Natural killer cell (primary cell): ENCODE measurements at regions not wholly inside any gene's neighbourhood (a gene's known extent, or its start where the extent isn't known, plus 50 kb on each side); places are given as distances from the start of the nearest gene placed in this dataset.

Experiments
- ATAC-seq, 3 donors: fragments of 150-1000 bp in 2 of 3; fragments of 200-7000 bp in 1 of 3; cut with Tn5 transposase; 1 replicate in 1 of 3; 2 replicates in 2 of 3; pipeline ENCODE4 v1.10.0; 2021; ENCODE audit warnings: mild to moderate bottlenecking in 2 of 3, moderate library complexity in 2 of 3
- DNase-seq, 2 donors: peaks; one replicate each; pipeline versions ENCODE4 v3.0.0 to v3.0.0-alpha.2; 2013 to 2021; ENCODE audit warnings: mixed read lengths in 1 of 2
- H3K27ac ChIP-seq: one replicate; pipeline ENCODE4 v1.5.1; 2013; ENCODE audit warnings: mild to moderate bottlenecking, low read length
- H3K27me3 ChIP-seq: one replicate; pipeline ENCODE4 v1.6.1; 2013; ENCODE audit warnings: low read length; ENCODE audit not compliant: control insufficient read depth, insufficient read depth
- H3K36me3 ChIP-seq: one replicate; pipeline ENCODE4 v1.6.1; 2013; ENCODE audit warnings: low read length; ENCODE audit not compliant: control insufficient read depth, insufficient read depth
- H3K4me1 ChIP-seq: one replicate; pipeline ENCODE4 v1.6.1; 2013; ENCODE audit warnings: low read length; ENCODE audit not compliant: control insufficient read depth, insufficient read depth
- H3K4me3 ChIP-seq: one replicate; pipeline ENCODE4 v1.5.1; 2013; ENCODE audit warnings: low read length
- H3K9me3 ChIP-seq: one replicate; pipeline ENCODE4 v1.6.1; 2013; ENCODE audit warnings: low read length; ENCODE audit not compliant: control insufficient read depth, insufficient read depth
- H3K27ac Mint-ChIP-seq, 2 donors: one replicate each; pipeline ENCODE4 v1.8.0; 2022; ENCODE audit warnings: mild to moderate bottlenecking in 2 of 2, mixed read lengths in 2 of 2, moderate library complexity in 1 of 2
- H3K27me3 Mint-ChIP-seq, 2 donors: one replicate each; pipeline ENCODE4 v1.8.0; 2022; ENCODE audit warnings: low read depth in 2 of 2, mixed read lengths in 2 of 2
- H3K36me3 Mint-ChIP-seq: one replicate; pipeline ENCODE4 v1.8.0; 2022; ENCODE audit warnings: mixed read lengths
- H3K4me1 Mint-ChIP-seq, 2 donors: one replicate each; pipeline ENCODE4 v1.8.0; 2022; ENCODE audit warnings: mixed read lengths in 2 of 2
- H3K4me3 Mint-ChIP-seq: one replicate; pipeline ENCODE4 v1.8.0; 2022; ENCODE audit warnings: mild to moderate bottlenecking, moderate library complexity, mixed read lengths
- H3K9me3 Mint-ChIP-seq, 2 donors: one replicate each; pipeline ENCODE4 v1.8.0; 2022; ENCODE audit warnings: mixed read lengths in 2 of 2
- CTCF ChIP-seq: fragments of 200-600 bp; IDR thresholded peaks from one replicate; pipeline ENCODE4 v1.8.0; 2022; ENCODE audit warnings: antibody characterized with exemption
- WGBS: methylation state at CpG from one replicate; pipeline ENCODE4 v1.1.7; 2013; ENCODE audit warnings: missing lambda C conversion rate; ENCODE audit not compliant: insufficient coverage; 5-methylcytosine and 5-hydroxymethylcytosine counted together
- intact Hi-C: fragments of 100-400 bp; cut with micrococcal nuclease; formaldehyde crosslinking; loops from one replicate; pipeline ENCODE4 v1.14.2; 2022

- DNase-seq (no peak), ATAC-seq (no peak)
- H3K9me3 Mint-ChIP-seq = peaks cover 6 to 7% of the 10 kb centered on the region in 2 donors
- no peak overlapping the region for H3K4me3 Mint-ChIP-seq
- no peaks in the 10 kb centered on the region for H3K36me3 Mint-ChIP-seq
- no peaks in the 10 kb centered on the region for H3K27me3 Mint-ChIP-seq
- H3K4me1 ChIP-seq = no peaks in the 10 kb centered on the region
- no peak overlapping the region for H3K27ac Mint-ChIP-seq
- no peak for TF ChIP-seq CTCF
- H3K4me1 Mint-ChIP-seq = no peaks in the 10 kb centered on the region
- H3K9me3 ChIP-seq = no peaks in the 10 kb centered on the region
- H3K36me3 ChIP-seq = no peaks in the 10 kb centered on the region
- H3K27ac ChIP-seq = no peak overlapping the region
- intact Hi-C loops = no loop called here
- no peaks in the 10 kb centered on the region for H3K27me3 ChIP-seq
- WGBS = 77% methylated on average over 3 of the region's 3 CpGs
- no peak overlapping the region for H3K4me3 ChIP-seq
These were observed 72.2 kb downstream of the PRDM9 start for GRCh38 chr5:23579566-23579965.

GRCh38 chr5:23583081-23583480, 75.7 kb downstream of the PRDM9 start:
- ATAC-seq (no peak), DNase-seq (no peak)
- 94% methylated on average over 2 of the region's 3 CpGs for WGBS
- Mint-ChIP-seq H3K4me3 (no peak overlapping the region), H3K36me3 (no peaks in the 10 kb centered on the region), H3K27me3 (no peaks in the 10 kb centered on the region), H3K4me1 (no peaks in the 10 kb centered on the region), H3K27ac (no peak overlapping the region), H3K9me3 (peaks cover 3 to 6% of the 10 kb centered on the region in 2 donors)
- Histone ChIP-seq H3K4me1 (no peaks in the 10 kb centered on the region), H3K9me3 (no peaks in the 10 kb centered on the region), H3K27me3 (no peaks in the 10 kb centered on the region), H3K36me3 (no peaks in the 10 kb centered on the region), H3K27ac (no peak overlapping the region), H3K4me3 (no peak overlapping the region)
- no peak for TF ChIP-seq CTCF
- intact Hi-C loops = no loop called here

- no peak for DNase-seq
- TF ChIP-seq CTCF = no peak
- no peaks in the 10 kb centered on the region for H3K27me3 ChIP-seq
- WGBS = 79% methylated on average over 2 of the region's 3 CpGs
- no peaks in the 10 kb centered on the region for H3K4me1 ChIP-seq
- H3K4me3 ChIP-seq = no peak overlapping the region
- Mint-ChIP-seq H3K27ac (no peak overlapping the region), H3K27me3 (no peaks in the 10 kb centered on the region), H3K4me1 (no peaks in the 10 kb centered on the region), H3K36me3 (peaks cover 5% of the 10 kb centered on the region), H3K9me3 (peaks cover 8 to 9% of the 10 kb centered on the region in 2 donors), H3K4me3 (no peak overlapping the region)
- no peak overlapping the region for H3K27ac ChIP-seq
- no peaks in the 10 kb centered on the region for H3K36me3 ChIP-seq
- no peak for ATAC-seq
- intact Hi-C loops = no loop called here
- H3K9me3 ChIP-seq = no peaks in the 10 kb centered on the region
These were observed 81.5 kb downstream of the PRDM9 start for GRCh38 chr5:23588841-23589326.

- H3K27ac Mint-ChIP-seq = no peak overlapping the region
- TF ChIP-seq CTCF = no peak
These were observed 83.8 kb downstream of the PRDM9 start for GRCh38 chr5:23591250-23591649.

More at GRCh38 chr5:23591250-23591649, 83.8 kb downstream of the PRDM9 start:
- DNase-seq (no peak), ATAC-seq (no peak)
- Mint-ChIP-seq H3K27me3 (no peaks in the 10 kb centered on the region), H3K4me3 (no peak overlapping the region), H3K9me3 (peaks cover 9 to 12% of the 10 kb centered on the region in 2 donors), H3K4me1 (no peaks in the 10 kb centered on the region), H3K36me3 (peaks cover 5% of the 10 kb centered on the region)
- Histone ChIP-seq H3K27ac (no peak overlapping the region), H3K4me1 (no peaks in the 10 kb centered on the region), H3K4me3 (no peak overlapping the region), H3K9me3 (no peaks in the 10 kb centered on the region), H3K27me3 (no peaks in the 10 kb centered on the region), H3K36me3 (no peaks in the 10 kb centered on the region)
- 96% methylated on average over 4 of the region's 4 CpGs for WGBS
- intact Hi-C loops = no loop called here
